Kidney (tissue), 13 donors: ENCODE measurements at regions not wholly inside any gene's neighbourhood (a gene's known extent, or its start where the extent isn't known, plus 50 kb on each side); places are given as distances from the start of the nearest gene placed in this dataset.
A peak's percentile ranks its signal among the peaks of the same experiment; 100 is the strongest.
"Not testable (repeated sequence)": the region's sequence is repeated elsewhere in the genome, so short reads cannot be mapped to it uniquely, and the experiment has no call there.

Experiments used
- DNase-seq, 5 donors: peaks; one replicate each; pipeline ENCODE4 v3.0.0-alpha.2; 2013 to 2020
- FAIRE-seq: peaks from 2 replicates; lab custom pipeline; 2012; peaks lifted over from hg19 to GRCh38; lab: Jason Lieb, UNC
- H3K27ac ChIP-seq, 2 donors: one replicate each; pipeline ENCODE4 v1.7.0; 2013; ENCODE audit warnings: low read depth in 2 of 2, low read length in 2 of 2, inconsistent platforms in 1 of 2
- H3K27me3 ChIP-seq: one replicate; pipeline ENCODE4 v1.7.1; 2013; ENCODE audit warnings: low read length, inconsistent platforms; ENCODE audit not compliant: control insufficient read depth, insufficient read depth
- H3K36me3 ChIP-seq, 3 donors: one replicate each; pipeline versions ENCODE4 v1.7.0 to v1.7.1; 2013; ENCODE audit warnings: low read length in 3 of 3, control low read depth in 1 of 3, inconsistent platforms in 1 of 3; ENCODE audit not compliant: insufficient read depth in 3 of 3, control insufficient read depth in 2 of 3
- H3K4me1 ChIP-seq, 3 donors: one replicate each; pipeline versions ENCODE4 v1.7.0 to v1.7.1; 2013; ENCODE audit warnings: low read length in 3 of 3, inconsistent platforms in 1 of 3, low read depth in 1 of 3; ENCODE audit not compliant: control insufficient read depth in 2 of 3, insufficient read depth in 2 of 3
- H3K4me3 ChIP-seq, 3 donors: one replicate each; pipeline versions ENCODE4 v1.7.0 to v1.8.1; 2013; ENCODE audit warnings: low read length in 3 of 3, control low read depth in 1 of 3, inconsistent platforms in 1 of 3
- H3K9ac ChIP-seq, 3 donors: one replicate each; pipeline versions ENCODE4 v1.7.0 to v1.7.1; 2013; ENCODE audit warnings: low read length in 3 of 3, control low read depth in 1 of 3, inconsistent platforms in 1 of 3
- H3K9me3 ChIP-seq, 3 donors: one replicate each; pipeline versions ENCODE4 v1.7.0 to v1.7.1; 2013; ENCODE audit warnings: low read length in 3 of 3, control low read depth in 1 of 3, inconsistent platforms in 1 of 3; ENCODE audit not compliant: control insufficient read depth in 2 of 3, insufficient read depth in 1 of 3
- intact Hi-C: fragments of 100-400 bp; cut with DNase I; formaldehyde crosslinking; loops from one replicate; pipeline ENCODE4 v1.11.1; 2022
- TF ChIP-seq, protein P1 (sequence below): IDR thresholded peaks from 3 replicates; pipeline ENCODE4 v1.5.1; 2012; ENCODE audit warnings: mild to moderate bottlenecking, moderate library complexity, borderline replicate concordance; ENCODE audit not compliant: insufficient read depth; ENCODE audit errors: extremely low read depth
- donor health status: control.
- donor health status: control.
- donor health status: control.
- donor health status: control.
- donor health status: control.
- donor health status: DM: yes; HTN: yes; CAD: no.
- donor health status: Normal renal cell carcinoma (clear cell type).

DNA sequence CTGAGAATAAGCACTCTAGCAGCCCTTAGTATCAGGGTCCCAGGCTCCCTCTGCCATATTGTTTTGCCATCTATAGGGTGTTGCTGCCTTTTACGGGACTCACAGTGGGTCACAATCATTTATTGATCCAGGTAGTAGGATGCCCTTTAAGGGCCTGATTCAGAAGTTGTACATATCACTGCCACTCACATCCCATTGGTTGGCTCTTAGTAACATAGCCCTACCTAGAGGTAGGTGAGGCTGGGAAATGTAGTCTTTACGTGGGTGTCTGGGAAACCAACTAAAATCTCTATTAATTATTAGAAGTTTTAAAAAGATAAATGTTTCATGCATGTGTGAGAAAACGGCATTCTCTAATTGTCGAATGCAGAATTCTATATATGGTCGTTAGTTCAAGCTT lies 78.8 kb upstream of the ATP5PO start:
- Histone ChIP-seq H3K9ac (no peak overlapping the region), H3K4me3 (no peak overlapping the region), H3K9me3 (no peaks in the 10 kb centered on the region), H3K36me3 (no peaks in the 10 kb centered on the region), H3K27me3 (no peaks in the 10 kb centered on the region), H3K4me1 (peaks cover 0 to 4% (median 0%) of the 10 kb centered on the region in 3 donors), H3K27ac (peak overlapping the region in 1 of 2 donors; percentile 0)
- FAIRE-seq: no peak
- no peak for DNase-seq
- TF ChIP-seq, protein P1, sequence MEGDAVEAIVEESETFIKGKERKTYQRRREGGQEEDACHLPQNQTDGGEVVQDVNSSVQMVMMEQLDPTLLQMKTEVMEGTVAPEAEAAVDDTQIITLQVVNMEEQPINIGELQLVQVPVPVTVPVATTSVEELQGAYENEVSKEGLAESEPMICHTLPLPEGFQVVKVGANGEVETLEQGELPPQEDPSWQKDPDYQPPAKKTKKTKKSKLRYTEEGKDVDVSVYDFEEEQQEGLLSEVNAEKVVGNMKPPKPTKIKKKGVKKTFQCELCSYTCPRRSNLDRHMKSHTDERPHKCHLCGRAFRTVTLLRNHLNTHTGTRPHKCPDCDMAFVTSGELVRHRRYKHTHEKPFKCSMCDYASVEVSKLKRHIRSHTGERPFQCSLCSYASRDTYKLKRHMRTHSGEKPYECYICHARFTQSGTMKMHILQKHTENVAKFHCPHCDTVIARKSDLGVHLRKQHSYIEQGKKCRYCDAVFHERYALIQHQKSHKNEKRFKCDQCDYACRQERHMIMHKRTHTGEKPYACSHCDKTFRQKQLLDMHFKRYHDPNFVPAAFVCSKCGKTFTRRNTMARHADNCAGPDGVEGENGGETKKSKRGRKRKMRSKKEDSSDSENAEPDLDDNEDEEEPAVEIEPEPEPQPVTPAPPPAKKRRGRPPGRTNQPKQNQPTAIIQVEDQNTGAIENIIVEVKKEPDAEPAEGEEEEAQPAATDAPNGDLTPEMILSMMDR: no peak
- intact Hi-C loops: no loop called here

DNA sequence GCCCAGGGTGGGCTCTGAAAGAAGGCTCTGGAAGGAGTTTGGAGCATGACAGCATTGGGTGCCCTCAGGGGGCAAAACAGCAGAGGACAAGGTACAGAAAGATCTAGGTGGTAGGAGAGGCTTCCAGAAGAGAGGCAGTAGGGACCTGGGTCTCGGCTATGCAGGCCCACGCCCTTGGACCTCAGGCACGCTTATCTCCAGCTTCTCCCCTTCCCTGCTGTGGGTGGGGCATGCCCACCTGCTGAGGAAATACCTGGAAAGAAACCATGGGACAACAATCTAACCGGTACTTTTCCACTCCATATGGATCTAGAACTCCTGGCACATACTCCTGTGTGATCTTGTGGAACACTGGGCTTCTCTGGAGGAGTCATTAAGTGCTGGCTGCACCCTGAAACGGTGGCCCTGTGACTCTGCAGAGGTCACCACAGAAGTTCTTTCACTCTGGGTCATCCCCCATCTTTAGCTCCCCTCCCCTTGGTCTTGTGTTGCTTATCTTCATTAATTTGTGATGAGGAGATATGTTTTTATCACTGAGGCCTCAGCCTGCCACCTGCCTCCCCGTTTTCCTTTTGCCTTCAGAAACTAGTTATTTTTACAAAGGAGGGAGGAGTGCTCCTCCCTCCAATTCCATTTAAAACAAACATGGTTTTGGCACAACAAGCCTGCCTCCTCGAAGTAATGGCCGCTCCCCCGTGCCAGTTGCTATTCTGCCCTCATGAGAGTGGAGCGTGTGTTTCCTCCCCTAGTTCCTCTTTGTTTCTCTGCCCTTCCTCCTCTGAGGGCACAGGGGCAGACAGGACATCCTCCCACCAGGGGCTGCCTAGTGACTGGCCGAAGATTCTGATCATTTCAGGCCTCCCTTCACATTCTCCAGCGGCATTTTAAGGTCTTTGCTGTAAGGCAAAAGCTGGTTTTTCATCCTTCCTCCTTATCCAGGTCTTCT lies 78.0 kb upstream of the ATP5PO start:
- intact Hi-C loops: no loop called here

DNA sequence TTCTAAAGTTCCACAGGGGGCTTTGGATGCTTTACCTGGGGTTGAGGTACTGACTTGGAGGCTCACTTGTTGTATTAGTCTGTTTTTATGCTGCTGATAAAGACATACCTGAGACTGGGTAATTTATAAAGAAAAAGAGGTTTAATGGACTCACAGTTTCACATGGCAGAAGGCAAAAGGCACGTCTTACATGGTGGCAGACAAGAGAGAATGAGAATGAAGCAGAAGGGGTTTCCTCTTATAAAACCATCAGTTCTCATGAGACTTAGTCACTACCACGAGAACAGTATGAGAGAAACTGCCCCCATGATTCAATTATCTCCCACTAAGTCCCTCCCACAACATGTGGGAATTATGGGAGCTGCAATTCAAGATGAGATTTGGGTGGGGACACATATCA lies 76.8 kb upstream of the ATP5PO start:
- H3K27me3 ChIP-seq, H3K4me3 ChIP-seq, DNase-seq, H3K27ac ChIP-seq, H3K4me1 ChIP-seq, FAIRE-seq, intact Hi-C loops, H3K9me3 ChIP-seq, H3K36me3 ChIP-seq: not testable (repeated sequence)
- peak overlapping the region in 1 of 3 donors; percentile 34 for H3K9ac ChIP-seq

More for the DNA sequence above, 78.0 kb upstream of the ATP5PO start:
- FAIRE-seq: no peak
- peaks cover 0 to 4% (median 0%) of the 10 kb centered on the region in 3 donors for H3K4me1 ChIP-seq
- peak in 1 of 5 donors; percentile 57 for DNase-seq
- H3K9ac ChIP-seq: no peak overlapping the region
- H3K9me3 ChIP-seq: no peaks in the 10 kb centered on the region
- no peaks in the 10 kb centered on the region for H3K27me3 ChIP-seq
- H3K27ac ChIP-seq: peak overlapping the region; percentile 0 to 3
- H3K4me3 ChIP-seq: no peak overlapping the region
- TF ChIP-seq, protein P1: no peak
- no peaks in the 10 kb centered on the region for H3K36me3 ChIP-seq

DNA sequence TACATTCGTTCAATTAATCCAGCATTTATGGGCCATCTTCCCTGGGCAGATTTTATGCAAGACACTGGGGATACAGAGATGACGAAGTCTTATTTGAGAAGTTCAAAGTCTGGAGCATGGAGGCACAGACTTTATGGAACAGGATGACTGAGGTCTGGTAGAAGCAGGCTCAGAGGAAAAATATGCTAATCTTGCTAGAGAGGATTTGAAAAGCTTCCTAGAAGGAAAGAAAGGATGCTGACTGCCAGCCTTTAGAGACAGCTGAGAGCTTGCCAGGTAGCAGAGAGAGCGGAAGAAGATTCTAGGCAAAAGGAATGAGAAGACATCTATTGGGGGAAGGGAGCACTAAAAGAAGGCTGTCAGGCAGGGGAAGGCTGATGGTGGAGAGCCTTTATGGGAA lies 75.5 kb upstream of the ATP5PO start:
- H3K4me3 ChIP-seq: no peak overlapping the region
- intact Hi-C loops: no loop called here
- FAIRE-seq (no peak), DNase-seq (no peak)
- H3K9ac ChIP-seq: no peak overlapping the region
- H3K9me3 ChIP-seq: no peaks in the 10 kb centered on the region
- TF ChIP-seq, protein P1: no peak
- peaks cover 0 to 4% (median 0%) of the 10 kb centered on the region in 3 donors for H3K4me1 ChIP-seq
- no peaks in the 10 kb centered on the region for H3K27me3 ChIP-seq
- no peak overlapping the region for H3K27ac ChIP-seq
- H3K36me3 ChIP-seq: no peaks in the 10 kb centered on the region
